Adrenal gland (tissue), 9 donors: ENCODE measurements at regions not wholly inside any gene's neighbourhood (a gene's known extent, or its start where the extent isn't known, plus 50 kb on each side); places are given as distances from the start of the nearest gene placed in this dataset.
"Not testable (repeated sequence)": the region's sequence is repeated elsewhere in the genome, so short reads cannot be mapped to it uniquely, and the experiment has no call there.

Source experiments
- DNase-seq, 7 donors: peaks; one replicate each; pipeline ENCODE4 v3.0.0-alpha.2; 2019 to 2020
- H3K27ac ChIP-seq, 5 donors: fragments of 200-600 bp; sonication (generic) in 4 of 5; 1 replicate in 3 of 5; 2 replicates in 2 of 5; pipeline versions ENCODE4 v1.5.1 to v1.8.0; 2016 to 2020; ENCODE audit warnings: mild to moderate bottlenecking in 1 of 5
- H3K27me3 ChIP-seq: fragments of 200-600 bp; 2 replicates; pipeline ENCODE4 v1.8.0; 2021
- H3K36me3 ChIP-seq, 2 donors: fragments of 200-600 bp; replicated peaks in 1 of 2; 1 replicate in 1 of 2; 2 replicates in 1 of 2; pipeline versions ENCODE4 v1.5.1 to v1.8.0; 2018 to 2022
- H3K4me1 ChIP-seq, 2 donors: fragments of 200-600 bp; replicated peaks in 1 of 2; 1 replicate in 1 of 2; 2 replicates in 1 of 2; pipeline versions ENCODE4 v1.5.1 to v1.8.0; 2018 to 2021
- H3K4me3 ChIP-seq, 4 donors: fragments of 200-600 bp; sonication (generic) in 3 of 4; one replicate each; pipeline ENCODE4 v1.5.1; 2016 to 2018
- H3K9me3 ChIP-seq, 3 donors: fragments of 200-600 bp; sonication (generic) in 1 of 3; replicated peaks in 1 of 3; 1 replicate in 2 of 3; 2 replicates in 1 of 3; pipeline versions ENCODE4 v1.5.1 to v1.8.0; 2016 to 2021
- CTCF ChIP-seq, 6 experiments: fragments of 450-650 bp in 4 of 6; fragments of 200-600 bp in 2 of 6; sonication (generic) in 1 of 6; IDR thresholded peaks; 1 replicate in 5 of 6; 2 replicates in 1 of 6; pipeline versions ENCODE4 v1.5.1 to v1.8.0; 2016 to 2021; ENCODE audit warnings: antibody characterized with exemption in 6 of 6, mild to moderate bottlenecking in 2 of 6, moderate library complexity in 1 of 6
- POLR2A ChIP-seq, 2 donors: fragments of 450-650 bp; IDR thresholded peaks; one replicate each; pipeline ENCODE4 v1.6.1; 2017; ENCODE audit warnings: antibody characterized with exemption in 2 of 2, mild to moderate bottlenecking in 2 of 2, moderate library complexity in 1 of 2
- WGBS, 4 donors: extraction: QIAGEN DNeasy Blood & Tissue Kit in 2 of 4; methylation state at CpG; one replicate each; pipeline versions ENCODE4 v1.1.5 to v1.1.7; 2013 to 2017; 5-methylcytosine and 5-hydroxymethylcytosine counted together
- intact Hi-C, 2 donors: fragments of 100-400 bp; cut with DNase I; formaldehyde crosslinking; loops; one replicate each; pipeline versions ENCODE4 v1.14.1 to v1.15.0; 2022 to 2023
- donor health status: healthy with polysubstance abuse.
- donor health status: Bipolar disorder and iron deficiency.
- donor health status: DM: yes; HTN: yes; CAD: no.
- donor health status: DM: no; HTN: no; CAD: no.
- donor health status: DM: no; HTN: no; CAD: no.

DNA sequence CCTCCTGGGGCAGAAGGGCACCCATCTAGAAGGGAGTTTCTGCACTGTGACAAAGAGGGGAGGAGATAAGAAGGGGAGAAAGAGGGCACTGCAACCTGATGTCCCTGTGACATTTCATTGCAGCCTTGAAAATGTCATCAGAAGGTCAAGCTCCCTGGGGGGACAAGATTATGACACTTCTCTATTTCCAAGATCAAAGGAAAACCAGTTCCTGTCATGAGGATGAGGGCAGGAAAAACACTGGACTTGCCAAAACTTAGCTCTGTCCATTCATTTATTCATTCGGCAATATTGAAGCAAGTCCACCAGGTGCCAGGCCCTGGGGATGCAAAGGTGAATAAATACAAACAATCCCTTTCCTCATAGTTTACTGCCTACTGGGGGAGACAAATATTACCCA lies 138.4 kb upstream of the CDKN3 start:
- WGBS, 4 donors, result 35 to 64% (median 59%) methylated on average over 1 of the region's 1 CpG
- intact Hi-C loops, result no loop called here
- no peaks in the 10 kb centered on the region for H3K27me3 ChIP-seq
- TF ChIP-seq CTCF (IDR thresholded peaks at IDR 0.05) (no peak), POLR2A (IDR thresholded peaks at IDR 0.05) (no peak)
- H3K9me3 ChIP-seq, result no peaks in the 10 kb centered on the region
- H3K36me3 ChIP-seq, result no peaks in the 10 kb centered on the region
- no peak overlapping the region for H3K27ac ChIP-seq
- H3K4me1 ChIP-seq, result peaks cover 5% of the 10 kb centered on the region in 2 donors
- no peak overlapping the region for H3K4me3 ChIP-seq
- DNase-seq, result no peak

- 63 to 83% (median 80%) methylated on average over 4 to 5 of the region's 5 CpGs for WGBS, 4 donors
Observed at GRCh38 chr14:54259821-54260220, 137.0 kb upstream of the CDKN3 start.

DNA sequence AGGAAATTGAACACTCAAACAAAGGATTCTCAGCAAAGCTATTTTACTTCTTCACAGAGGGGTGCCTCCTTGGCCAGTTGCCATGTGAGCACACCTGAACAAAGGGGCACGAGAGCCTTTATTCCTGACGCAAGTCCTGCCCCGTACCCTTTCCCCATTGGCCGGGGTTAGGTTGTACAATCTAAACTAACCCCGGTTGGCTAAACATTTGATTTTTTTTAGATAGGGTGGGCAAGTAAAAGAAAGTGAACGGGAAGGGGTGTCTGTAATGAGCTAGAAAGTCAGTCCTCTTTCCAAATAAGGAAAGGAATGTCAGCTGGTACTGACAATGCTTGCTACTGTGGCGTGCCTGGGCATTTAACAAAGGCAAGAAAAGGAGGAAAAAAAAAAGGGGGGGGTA lies 135.5 kb upstream of the CDKN3 start:
- H3K9me3 ChIP-seq, result no peaks in the 10 kb centered on the region
- no peak for DNase-seq
- 86 to 90% (median 88%) methylated on average over 7 of the region's 7 CpGs for WGBS, 4 donors
- no peaks in the 10 kb centered on the region for H3K36me3 ChIP-seq
- no peaks in the 10 kb centered on the region for H3K4me1 ChIP-seq
- H3K27me3 ChIP-seq, result no peaks in the 10 kb centered on the region
- no peak overlapping the region for H3K4me3 ChIP-seq
- no peak for TF ChIP-seq CTCF (IDR thresholded peaks at IDR 0.05)
- TF ChIP-seq POLR2A (IDR thresholded peaks at IDR 0.05), result no peak
- intact Hi-C loops, result no loop called here
- no peak overlapping the region for H3K27ac ChIP-seq

More at GRCh38 chr14:54259821-54260220, 137.0 kb upstream of the CDKN3 start:
- no peak for TF ChIP-seq POLR2A (IDR thresholded peaks at IDR 0.05)
- no peak for TF ChIP-seq CTCF (IDR thresholded peaks at IDR 0.05)
- no peak overlapping the region for H3K27ac ChIP-seq
- H3K4me1 ChIP-seq, result no peaks in the 10 kb centered on the region
- DNase-seq, result no peak
- no peak overlapping the region for H3K4me3 ChIP-seq
- H3K36me3 ChIP-seq, result no peaks in the 10 kb centered on the region
- H3K9me3 ChIP-seq, result no peaks in the 10 kb centered on the region
- H3K27me3 ChIP-seq, result no peaks in the 10 kb centered on the region
- intact Hi-C loops, result no loop called here

- H3K4me1 ChIP-seq, intact Hi-C loops, H3K9me3 ChIP-seq, DNase-seq, H3K27me3 ChIP-seq, H3K27ac ChIP-seq, H3K36me3 ChIP-seq, H3K4me3 ChIP-seq: not testable (repeated sequence)
- WGBS, 4 donors, result 82 to 91% (median 86%) methylated on average over 3 of the region's 3 CpGs
Observed at GRCh38 chr14:54266616-54267015, 130.2 kb upstream of the CDKN3 start.

GRCh38 chr14:54267172-54267571 lies 129.6 kb upstream of the CDKN3 start:
- Histone ChIP-seq H3K27ac (no peak overlapping the region), H3K4me1 (no peaks in the 10 kb centered on the region), H3K36me3 (no peaks in the 10 kb centered on the region), H3K9me3 (no peaks in the 10 kb centered on the region), H3K27me3 (no peaks in the 10 kb centered on the region), H3K4me3 (no peak overlapping the region)
- no peak for TF ChIP-seq CTCF (IDR thresholded peaks at IDR 0.05)
- TF ChIP-seq POLR2A (IDR thresholded peaks at IDR 0.05), result no peak
- intact Hi-C loops, result no loop called here
- DNase-seq, result no peak
- 60 to 74% (median 67%) methylated on average over 2 of the region's 2 CpGs for WGBS, 4 donors
